ENCODE measurements at regions not wholly inside any gene's neighbourhood (a gene's known extent, or its start where the extent isn't known, plus 50 kb on each side); places are given as distances from the start of the nearest gene placed in this dataset.
A peak's percentile ranks its signal among the peaks of the same experiment; 100 is the strongest.
"Not testable (repeated sequence)": the region's sequence is repeated elsewhere in the genome, so short reads cannot be mapped to it uniquely, and the experiment has no call there.

DNA sequence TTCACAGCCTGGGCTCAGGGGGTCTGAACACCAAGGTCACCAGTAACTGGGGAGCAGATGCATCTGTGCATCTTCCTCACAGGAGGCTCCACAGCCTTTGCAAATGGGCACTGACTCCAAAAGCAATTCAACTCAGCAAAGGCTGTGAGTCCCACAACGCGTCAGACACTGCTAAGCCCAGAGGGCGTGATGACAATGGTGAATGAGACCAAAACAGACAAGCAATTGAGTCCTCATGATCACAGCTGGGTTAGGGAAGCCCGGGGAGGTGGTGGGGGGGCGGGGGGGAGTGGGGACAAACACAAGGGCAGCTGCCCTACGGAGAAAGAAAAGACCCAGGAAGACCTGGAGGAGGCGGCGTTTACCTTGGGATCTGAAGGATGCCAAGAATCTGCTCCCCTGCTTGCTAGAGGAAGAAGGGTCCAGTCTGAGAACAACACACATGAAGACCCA is 61.6 kb upstream of the RNF32 start:
- Histone ChIP-seq H3K4me1 (ENCODE audit: insufficient read depth, low read length) (no peaks in the 10 kb centered on the region), H3K36me3 (ENCODE audit: insufficient read depth, low read length) (no peaks in the 10 kb centered on the region), H3K9me3 (ENCODE audit: control insufficient read depth in 1 of 2, low read length in 2 of 2) (no peaks in the 10 kb centered on the region), H3K4me3 (ENCODE audit: low read length in 2 of 2) (no peak overlapping the region), H3K27ac (ENCODE audit: low read depth, low read length) (no peak overlapping the region), H3K27me3 (ENCODE audit: insufficient read depth, low read length) (no peaks in the 10 kb centered on the region)
- intact Hi-C loops (cut with micrococcal nuclease), result no loop called here
- peaks cover 0 to 4% (median 0%) of the 10 kb centered on the region in 4 donors for H3K4me1 Mint-ChIP-seq
- no peak overlapping the region for H3K4me3 Mint-ChIP-seq
- DNase-seq, result no peak
- POLR2A ChIA-PET (ENCODE audit: partially characterized antibody), result no interaction called here
- H3K36me3 Mint-ChIP-seq, result peaks cover 0 to 4% of the 10 kb centered on the region in 2 donors
- CTCF ChIA-PET (ENCODE audit: partially characterized antibody), result no interaction called here
- H3K27ac Mint-ChIP-seq, result no peak overlapping the region
- peaks cover 9 to 12% of the 10 kb centered on the region in 2 donors for H3K27me3 Mint-ChIP-seq
- peaks cover 0 to 7% (median under 1%) of the 10 kb centered on the region in 8 donors for H3K9me3 Mint-ChIP-seq

DNA sequence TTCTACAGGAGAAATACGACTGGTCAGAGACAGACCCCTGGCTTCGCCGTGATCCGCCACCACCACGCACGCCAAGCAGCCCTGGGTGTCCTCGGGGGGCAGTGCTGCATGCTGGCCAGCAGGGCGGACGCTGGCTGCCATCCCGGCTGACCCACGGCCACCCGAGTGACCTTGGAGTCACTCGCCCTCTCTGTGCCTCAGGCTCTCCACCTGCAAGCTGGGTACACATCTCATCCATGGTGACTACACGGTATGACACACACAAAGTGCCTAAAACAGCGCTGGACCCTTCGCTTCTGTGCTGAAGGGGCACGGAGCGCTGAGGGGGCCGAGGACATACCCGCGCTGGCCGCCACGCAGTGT is 62.0 kb upstream of the RNF32 start:
- H3K27ac Mint-ChIP-seq, result no peak overlapping the region
- ChIA-PET CTCF (ENCODE audit: partially characterized antibody) (no interaction called here), POLR2A (ENCODE audit: partially characterized antibody) (no interaction called here)
- H3K4me1 Mint-ChIP-seq, result peaks cover 0 to 4% (median 0%) of the 10 kb centered on the region in 4 donors
- peaks cover 9 to 12% of the 10 kb centered on the region in 2 donors for H3K27me3 Mint-ChIP-seq
- Histone ChIP-seq H3K4me3 (ENCODE audit: low read length in 2 of 2) (no peak overlapping the region), H3K36me3 (ENCODE audit: insufficient read depth, low read length) (no peaks in the 10 kb centered on the region), H3K27ac (ENCODE audit: low read depth, low read length) (no peak overlapping the region), H3K27me3 (ENCODE audit: insufficient read depth, low read length) (no peaks in the 10 kb centered on the region), H3K9me3 (ENCODE audit: control insufficient read depth in 1 of 2, low read length in 2 of 2) (no peaks in the 10 kb centered on the region), H3K4me1 (ENCODE audit: insufficient read depth, low read length) (no peaks in the 10 kb centered on the region)
- intact Hi-C loops (cut with micrococcal nuclease), result no loop called here
- H3K36me3 Mint-ChIP-seq, result peaks cover 0 to 4% of the 10 kb centered on the region in 2 donors
- peaks cover 0 to 9% (median 2%) of the 10 kb centered on the region in 8 donors for H3K9me3 Mint-ChIP-seq
- DNase-seq, result no peak
- peak overlapping the region in 1 of 8 donors; percentile 23 for H3K4me3 Mint-ChIP-seq

GRCh38 chr7:156577645-156578577 is 62.7 kb upstream of the RNF32 start:
- H3K4me1 ChIP-seq (ENCODE audit: insufficient read depth, low read length), result no peaks in the 10 kb centered on the region
- no peaks in the 10 kb centered on the region for H3K27me3 ChIP-seq (ENCODE audit: insufficient read depth, low read length)
- peaks cover 13 to 15% of the 10 kb centered on the region in 2 donors for H3K27me3 Mint-ChIP-seq
- POLR2A ChIA-PET (ENCODE audit: partially characterized antibody), result no interaction called here
- no peak overlapping the region for H3K27ac ChIP-seq (ENCODE audit: low read depth, low read length)
- intact Hi-C loops (cut with micrococcal nuclease), result no loop called here
- H3K9me3 ChIP-seq (ENCODE audit: control insufficient read depth in 1 of 2, low read length in 2 of 2), result no peaks in the 10 kb centered on the region
- peak overlapping the region in 1 of 8 donors; percentile 23 for H3K4me3 Mint-ChIP-seq
- no peak overlapping the region for H3K4me3 ChIP-seq (ENCODE audit: low read length in 2 of 2)
- no peaks in the 10 kb centered on the region for H3K36me3 ChIP-seq (ENCODE audit: insufficient read depth, low read length)
- H3K9me3 Mint-ChIP-seq, result peaks cover 0 to 9% (median 3%) of the 10 kb centered on the region in 8 donors
- no peak overlapping the region for H3K27ac Mint-ChIP-seq
- no peak for DNase-seq
- H3K4me1 Mint-ChIP-seq, result peaks cover 0 to 4% (median 0%) of the 10 kb centered on the region in 4 donors
- CTCF ChIA-PET (ENCODE audit: partially characterized antibody), result no interaction called here
- H3K36me3 Mint-ChIP-seq, result peaks cover 0 to 4% of the 10 kb centered on the region in 2 donors

- H3K4me3 Mint-ChIP-seq, result no peak overlapping the region
- POLR2A ChIA-PET (ENCODE audit: partially characterized antibody), result no interaction called here
- H3K27me3 Mint-ChIP-seq, result peaks cover 13 to 15% of the 10 kb centered on the region in 2 donors
- CTCF ChIA-PET (ENCODE audit: partially characterized antibody), result no interaction called here
- Histone ChIP-seq H3K36me3 (ENCODE audit: insufficient read depth, low read length) (no peaks in the 10 kb centered on the region), H3K4me1 (ENCODE audit: insufficient read depth, low read length) (no peaks in the 10 kb centered on the region), H3K9me3 (ENCODE audit: control insufficient read depth in 1 of 2, low read length in 2 of 2) (no peaks in the 10 kb centered on the region), H3K27me3 (ENCODE audit: insufficient read depth, low read length) (no peaks in the 10 kb centered on the region), H3K4me3 (ENCODE audit: low read length in 2 of 2) (no peak overlapping the region), H3K27ac (ENCODE audit: low read depth, low read length) (no peak overlapping the region)
- H3K27ac Mint-ChIP-seq, result no peak overlapping the region
- peaks cover 0 to 9% (median 3%) of the 10 kb centered on the region in 8 donors for H3K9me3 Mint-ChIP-seq
- H3K36me3 Mint-ChIP-seq, result peaks cover 0 to 4% of the 10 kb centered on the region in 2 donors
- peaks cover 0 to 1% (median 0%) of the 10 kb centered on the region in 4 donors for H3K4me1 Mint-ChIP-seq
- DNase-seq, result no peak
- intact Hi-C loops (cut with micrococcal nuclease), result no loop called here
Measured at GRCh38 chr7:156576216-156577058, 64.1 kb upstream of the RNF32 start.

- DNase-seq, result no peak
- Histone ChIP-seq H3K9me3 (ENCODE audit: control insufficient read depth in 1 of 2, low read length in 2 of 2) (no peaks in the 10 kb centered on the region), H3K27me3 (ENCODE audit: insufficient read depth, low read length) (no peaks in the 10 kb centered on the region), H3K4me1 (ENCODE audit: insufficient read depth, low read length) (no peaks in the 10 kb centered on the region), H3K27ac (ENCODE audit: low read depth, low read length) (no peak overlapping the region), H3K4me3 (ENCODE audit: low read length in 2 of 2) (no peak overlapping the region), H3K36me3 (ENCODE audit: insufficient read depth, low read length) (no peaks in the 10 kb centered on the region)
- intact Hi-C loops (cut with micrococcal nuclease), result no loop called here
- Mint-ChIP-seq H3K4me3 (no peak overlapping the region), H3K9me3 (peaks cover 0 to 25% (median 19%) of the 10 kb centered on the region in 8 donors), H3K27ac (no peak overlapping the region), H3K4me1 (no peaks in the 10 kb centered on the region), H3K27me3 (peaks cover 1 to 5% of the 10 kb centered on the region in 2 donors), H3K36me3 (no peaks in the 10 kb centered on the region)
- POLR2A ChIA-PET (ENCODE audit: partially characterized antibody), result no interaction called here
- CTCF ChIA-PET (ENCODE audit: partially characterized antibody), result no interaction called here
Measured at GRCh38 chr7:156568258-156568657, 72.3 kb upstream of the RNF32 start.

- Histone ChIP-seq H3K27ac (ENCODE audit: low read depth, low read length) (no peak overlapping the region), H3K4me3 (ENCODE audit: low read length in 2 of 2) (no peak overlapping the region), H3K9me3 (ENCODE audit: control insufficient read depth in 1 of 2, low read length in 2 of 2) (no peaks in the 10 kb centered on the region), H3K27me3 (ENCODE audit: insufficient read depth, low read length) (no peaks in the 10 kb centered on the region), H3K36me3 (ENCODE audit: insufficient read depth, low read length) (no peaks in the 10 kb centered on the region), H3K4me1 (ENCODE audit: insufficient read depth, low read length) (no peaks in the 10 kb centered on the region)
- Mint-ChIP-seq H3K4me1 (no peaks in the 10 kb centered on the region), H3K27ac (no peak overlapping the region), H3K27me3 (peaks cover 0 to 4% of the 10 kb centered on the region in 2 donors), H3K36me3 (no peaks in the 10 kb centered on the region), H3K4me3 (no peak overlapping the region), H3K9me3 (peaks cover 0 to 25% (median 21%) of the 10 kb centered on the region in 8 donors)
- CTCF ChIA-PET (ENCODE audit: partially characterized antibody), result no interaction called here
- intact Hi-C loops (cut with micrococcal nuclease), result no loop called here
- POLR2A ChIA-PET (ENCODE audit: partially characterized antibody), result no interaction called here
- no peak for DNase-seq
Measured at GRCh38 chr7:156566812-156567549, 73.6 kb upstream of the RNF32 start.

DNA sequence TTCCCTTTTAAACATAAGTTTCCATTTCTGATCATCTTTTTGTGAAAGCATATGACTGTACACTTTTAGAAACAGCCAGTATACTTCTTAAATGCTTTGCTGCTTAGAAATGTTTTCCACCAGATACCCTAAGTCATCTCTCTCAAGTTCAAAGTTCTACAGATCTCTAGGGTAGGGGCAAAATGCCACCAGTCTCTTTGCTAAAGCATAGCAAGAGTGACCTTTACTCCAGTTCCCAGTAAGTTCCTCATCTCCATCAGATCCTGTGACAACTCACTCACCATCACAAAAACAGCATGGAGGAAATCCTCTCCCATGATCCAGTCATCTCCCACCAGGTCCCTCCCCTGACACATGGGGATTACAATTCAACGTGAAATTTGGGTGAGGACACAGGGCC is 75.6 kb upstream of the RNF32 start:
- CTCF ChIA-PET (ENCODE audit: partially characterized antibody); H3K27ac ChIP-seq (ENCODE audit: low read depth, low read length); H3K36me3 ChIP-seq (ENCODE audit: insufficient read depth, low read length); H3K4me1 Mint-ChIP-seq; intact Hi-C loops (cut with micrococcal nuclease); H3K4me1 ChIP-seq (ENCODE audit: insufficient read depth, low read length); H3K9me3 ChIP-seq (ENCODE audit: control insufficient read depth in 1 of 2, low read length in 2 of 2); H3K27me3 ChIP-seq (ENCODE audit: insufficient read depth, low read length); H3K4me3 Mint-ChIP-seq; DNase-seq; H3K36me3 Mint-ChIP-seq; POLR2A ChIA-PET (ENCODE audit: partially characterized antibody); H3K4me3 ChIP-seq (ENCODE audit: low read length in 2 of 2); H3K27ac Mint-ChIP-seq: not testable (repeated sequence)
- H3K9me3 Mint-ChIP-seq, result peaks cover 0 to 25% (median 21%) of the 10 kb centered on the region in 8 donors
- peaks cover 0 to 11% of the 10 kb centered on the region in 2 donors for H3K27me3 Mint-ChIP-seq

Data from CD4-positive, alpha-beta memory T cell (primary cell).